BE2C (cell line): ENCODE measurements at regions not wholly inside any gene's neighbourhood (a gene's known extent, or its start where the extent isn't known, plus 50 kb on each side); places are given as distances from the start of the nearest gene placed in this dataset.

ENCODE experiments used
- DNase-seq: peaks from one replicate; pipeline ENCODE4 v3.0.0-alpha.2; 2020
- H3K27me3 ChIP-seq: fragments of 250-450 bp; sonication (Bioruptor Pico); 2 replicates; pipeline ENCODE4 v1.5.1; 2020; ENCODE audit warnings: mild to moderate bottlenecking
- H3K36me3 ChIP-seq: fragments of 250-450 bp; sonication (Bioruptor Pico); 2 replicates; pipeline ENCODE4 v1.5.1; 2020; ENCODE audit warnings: mild to moderate bottlenecking
- H3K4me1 ChIP-seq: fragments of 250-450 bp; sonication (Bioruptor Pico); 2 replicates; pipeline ENCODE4 v1.5.1; 2020
- H3K4me3 ChIP-seq: 2 replicates; pipeline ENCODE4 v1.5.1; 2011; ENCODE audit warnings: low read depth, low read length
- H3K9me3 ChIP-seq: fragments of 250-450 bp; sonication (Bioruptor Pico); 2 replicates; pipeline ENCODE4 v1.5.1; 2020
- TF ChIP-seq, protein P1 (sequence below): IDR thresholded peaks from 2 replicates; pipeline ENCODE4 v1.5.1; 2012; ENCODE audit warnings: mild to moderate bottlenecking, low read depth, low read length

DNA sequence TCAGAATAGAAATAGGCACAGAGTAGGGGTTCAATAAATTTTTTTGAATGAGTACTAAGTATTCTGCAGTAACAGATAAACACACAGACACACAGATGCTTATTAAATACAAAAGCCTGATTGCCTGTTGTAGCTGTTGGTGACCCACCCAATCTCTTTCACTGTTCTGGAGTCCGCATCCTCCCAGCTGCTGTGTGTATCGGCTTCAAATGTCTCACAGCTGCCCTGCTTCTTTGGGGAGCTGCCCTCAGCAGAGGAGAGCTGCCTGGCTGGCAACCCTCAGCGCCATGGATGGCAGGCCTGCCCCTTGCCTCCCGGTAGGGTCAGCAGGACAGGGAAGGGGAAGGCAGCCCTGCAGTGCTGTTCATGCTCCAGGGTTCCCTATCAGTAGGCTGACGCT is 50.5 kb upstream of the PRNP start:
- Histone ChIP-seq H3K4me3 (no peak overlapping the region), H3K36me3 (no peaks in the 10 kb centered on the region), H3K4me1 (no peaks in the 10 kb centered on the region), H3K9me3 (no peaks in the 10 kb centered on the region), H3K27me3 (peaks cover 7% of the 10 kb centered on the region; the same call in 1 of the 2 replicates)
- TF ChIP-seq, protein P1, sequence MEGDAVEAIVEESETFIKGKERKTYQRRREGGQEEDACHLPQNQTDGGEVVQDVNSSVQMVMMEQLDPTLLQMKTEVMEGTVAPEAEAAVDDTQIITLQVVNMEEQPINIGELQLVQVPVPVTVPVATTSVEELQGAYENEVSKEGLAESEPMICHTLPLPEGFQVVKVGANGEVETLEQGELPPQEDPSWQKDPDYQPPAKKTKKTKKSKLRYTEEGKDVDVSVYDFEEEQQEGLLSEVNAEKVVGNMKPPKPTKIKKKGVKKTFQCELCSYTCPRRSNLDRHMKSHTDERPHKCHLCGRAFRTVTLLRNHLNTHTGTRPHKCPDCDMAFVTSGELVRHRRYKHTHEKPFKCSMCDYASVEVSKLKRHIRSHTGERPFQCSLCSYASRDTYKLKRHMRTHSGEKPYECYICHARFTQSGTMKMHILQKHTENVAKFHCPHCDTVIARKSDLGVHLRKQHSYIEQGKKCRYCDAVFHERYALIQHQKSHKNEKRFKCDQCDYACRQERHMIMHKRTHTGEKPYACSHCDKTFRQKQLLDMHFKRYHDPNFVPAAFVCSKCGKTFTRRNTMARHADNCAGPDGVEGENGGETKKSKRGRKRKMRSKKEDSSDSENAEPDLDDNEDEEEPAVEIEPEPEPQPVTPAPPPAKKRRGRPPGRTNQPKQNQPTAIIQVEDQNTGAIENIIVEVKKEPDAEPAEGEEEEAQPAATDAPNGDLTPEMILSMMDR = no peak
- no peak for DNase-seq

DNA sequence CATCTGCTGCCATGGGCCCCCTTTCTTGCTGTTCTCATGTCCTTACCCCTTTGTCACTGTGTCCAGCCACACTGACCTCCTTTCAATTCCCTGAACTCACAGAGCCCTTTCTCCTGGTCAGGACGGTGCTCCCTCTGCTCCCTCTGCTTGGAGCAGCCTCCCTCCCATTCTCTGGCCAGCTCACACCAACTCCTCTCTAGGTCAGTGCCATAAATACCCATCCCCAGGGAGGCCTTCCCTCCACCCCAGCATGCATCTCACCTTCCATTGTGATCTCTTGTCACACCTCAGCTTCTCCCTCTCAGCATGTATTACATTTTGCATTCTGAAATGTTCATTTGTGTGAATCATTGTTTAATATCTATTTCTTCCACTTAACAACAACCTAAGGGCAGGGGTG is 50.9 kb upstream of the PRNP start:
- Histone ChIP-seq H3K9me3 (no peaks in the 10 kb centered on the region), H3K36me3 (no peaks in the 10 kb centered on the region), H3K27me3 (peaks cover 7% of the 10 kb centered on the region; the same call in 1 of the 2 replicates), H3K4me3 (no peak overlapping the region), H3K4me1 (no peaks in the 10 kb centered on the region)
- TF ChIP-seq, protein P1 = no peak
- DNase-seq = no peak

DNA sequence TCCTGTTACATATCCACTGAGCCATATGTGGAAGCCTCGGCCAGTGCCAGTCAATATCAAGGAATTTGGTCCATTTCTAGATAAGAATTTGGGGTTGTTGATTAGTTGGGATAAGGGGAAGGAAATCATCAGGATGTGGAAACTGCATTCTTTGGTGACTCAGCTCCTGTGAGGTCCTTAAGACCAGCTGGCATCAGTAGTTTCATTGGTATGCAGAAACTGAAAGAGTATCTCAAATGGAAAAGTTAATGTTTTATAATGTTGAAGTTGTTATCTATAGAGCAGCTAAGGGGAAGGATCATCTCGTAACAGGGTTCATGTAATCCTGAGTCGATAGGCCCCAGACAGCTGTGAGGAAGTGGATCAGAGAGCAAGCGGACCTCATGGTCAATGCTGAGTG is 52.5 kb upstream of the PRNP start:
- TF ChIP-seq, protein P1 = no peak
- no peak overlapping the region for H3K4me3 ChIP-seq
- no peaks in the 10 kb centered on the region for H3K9me3 ChIP-seq
- H3K4me1 ChIP-seq = no peaks in the 10 kb centered on the region
- no peaks in the 10 kb centered on the region for H3K36me3 ChIP-seq
- H3K27me3 ChIP-seq = peaks cover 4% of the 10 kb centered on the region; the same call in 1 of the 2 replicates
- DNase-seq = no peak

DNA sequence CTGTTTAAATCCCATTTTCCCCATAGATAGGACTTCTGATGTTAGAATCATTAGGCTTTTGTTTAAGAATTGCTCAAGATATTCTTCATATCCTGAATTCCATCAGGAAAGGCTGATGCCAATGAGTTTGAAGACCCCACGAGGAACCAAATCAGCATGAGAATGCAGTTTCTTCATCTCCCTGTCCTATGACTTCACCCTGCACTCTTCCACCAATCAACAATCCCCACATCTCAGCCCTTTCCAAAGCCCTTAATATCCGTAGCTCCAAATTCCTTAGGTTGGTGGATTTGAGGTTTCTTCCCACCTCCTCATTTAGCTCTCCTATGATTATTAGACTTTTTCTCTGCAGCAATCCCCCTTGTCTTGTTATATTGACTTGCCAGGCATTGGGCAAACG is 52.9 kb upstream of the PRNP start:
- H3K9me3 ChIP-seq = no peaks in the 10 kb centered on the region
- H3K4me1 ChIP-seq = no peaks in the 10 kb centered on the region
- DNase-seq = no peak
- H3K4me3 ChIP-seq = no peak overlapping the region
- no peaks in the 10 kb centered on the region for H3K36me3 ChIP-seq
- H3K27me3 ChIP-seq = peaks cover 4% of the 10 kb centered on the region; the same call in 1 of the 2 replicates
- TF ChIP-seq, protein P1 = no peak

DNA sequence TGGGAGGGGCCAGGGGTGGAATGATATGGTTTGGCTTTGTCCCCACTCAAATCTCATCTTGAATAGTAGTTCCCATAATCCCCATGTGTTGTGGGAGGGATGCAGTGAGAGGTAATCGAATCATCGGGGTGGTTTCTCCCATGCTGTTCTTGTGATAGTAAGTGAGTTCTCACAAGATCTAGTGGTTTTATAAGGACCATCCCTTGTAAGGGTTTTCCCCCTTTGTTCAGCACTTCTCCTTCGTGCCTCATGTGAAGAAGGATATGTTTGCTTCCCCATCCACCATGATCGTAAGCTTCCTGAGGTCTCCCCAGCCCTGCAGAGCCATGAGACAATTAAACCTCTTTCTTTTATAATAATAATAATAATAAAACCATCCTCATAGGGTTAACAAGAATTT is 53.4 kb upstream of the PRNP start:
- no peaks in the 10 kb centered on the region for H3K4me1 ChIP-seq
- no peak overlapping the region for H3K4me3 ChIP-seq
- H3K27me3 ChIP-seq = peaks cover 4% of the 10 kb centered on the region; the same call in 1 of the 2 replicates
- no peaks in the 10 kb centered on the region for H3K9me3 ChIP-seq
- DNase-seq = no peak
- TF ChIP-seq, protein P1 = no peak
- H3K36me3 ChIP-seq = no peaks in the 10 kb centered on the region

DNA sequence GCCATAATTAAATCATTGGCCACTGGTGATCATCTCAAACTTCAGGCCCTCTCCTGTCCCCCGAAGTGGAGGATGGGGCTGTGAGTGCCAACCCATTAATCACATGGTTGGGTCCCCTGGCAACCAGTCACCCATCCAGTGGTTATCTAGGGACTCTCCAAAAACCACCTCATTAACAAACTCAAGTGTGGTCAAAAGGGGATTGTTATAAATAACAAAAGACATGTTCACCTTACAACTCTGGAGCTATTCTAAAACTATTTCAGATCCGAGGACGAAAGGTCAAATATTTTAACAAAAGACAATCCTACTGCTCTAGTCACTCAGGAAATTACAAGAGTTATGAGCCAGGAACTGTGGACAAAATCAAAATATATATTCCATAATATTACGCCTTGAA is 60.0 kb upstream of the PRNP start:
- DNase-seq = no peak

More for the DNA sequence above, 60.0 kb upstream of the PRNP start:
- no peak overlapping the region for H3K4me3 ChIP-seq
- no peaks in the 10 kb centered on the region for H3K4me1 ChIP-seq
- H3K27me3 ChIP-seq = no peaks in the 10 kb centered on the region
- no peaks in the 10 kb centered on the region for H3K9me3 ChIP-seq
- TF ChIP-seq, protein P1 = no peak
- H3K36me3 ChIP-seq = no peaks in the 10 kb centered on the region
